KMS-11 (cell line): ENCODE measurements at regions not wholly inside any gene's neighbourhood (a gene's known extent, or its start where the extent isn't known, plus 50 kb on each side); places are given as distances from the start of the nearest gene placed in this dataset.

ENCODE experiments used
- H2AFZ ChIP-seq: fragments of 200-600 bp; sonication (generic); 2 replicates; pipeline ENCODE4 v1.6.1; 2016; ENCODE audit warnings: antibody characterized with exemption, mixed run types, low read depth
- H3K27ac ChIP-seq: fragments of 200-600 bp; sonication (generic); 2 replicates; pipeline ENCODE4 v1.6.1; 2016; ENCODE audit warnings: mild to moderate bottlenecking, mixed run types
- H3K27me3 ChIP-seq: fragments of 200-600 bp; sonication (generic); 2 replicates; pipeline ENCODE4 v1.6.1; 2017; ENCODE audit warnings: mild to moderate bottlenecking, low read depth, mixed run types, moderate library complexity; ENCODE audit not compliant: insufficient read depth
- H3K36me3 ChIP-seq: fragments of 200-600 bp; sonication (generic); 2 replicates; pipeline ENCODE4 v1.6.1; 2017; ENCODE audit warnings: mild to moderate bottlenecking, mixed run types; ENCODE audit not compliant: insufficient read depth
- H3K4me1 ChIP-seq: fragments of 200-600 bp; sonication (generic); 2 replicates; pipeline ENCODE4 v1.6.1; 2016; ENCODE audit warnings: mild to moderate bottlenecking, low read depth, mixed run types; ENCODE audit not compliant: poor library complexity, severe bottlenecking
- H3K4me2 ChIP-seq: fragments of 200-600 bp; sonication (generic); 2 replicates; pipeline ENCODE4 v1.7.0; 2016; ENCODE audit warnings: mild to moderate bottlenecking, mixed run types
- H3K4me3 ChIP-seq: fragments of 200-600 bp; sonication (generic); IDR thresholded peaks from 2 replicates; pipeline ENCODE4 v1.6.1; 2017; ENCODE audit warnings: low read depth, low read length, mixed read lengths; ENCODE audit not compliant: insufficient read depth
- H3K79me2 ChIP-seq: fragments of 200-600 bp; sonication (generic); 2 replicates; pipeline ENCODE4 v1.6.1; 2016; ENCODE audit warnings: low read depth, mixed run types; ENCODE audit not compliant: insufficient read depth
- H3K9ac ChIP-seq: fragments of 200-600 bp; sonication (generic); 2 replicates; pipeline ENCODE4 v1.6.1; 2016; ENCODE audit warnings: mild to moderate bottlenecking, mixed run types
- H4K20me1 ChIP-seq: fragments of 200-600 bp; sonication (generic); 2 replicates; pipeline ENCODE4 v1.6.1; 2016; ENCODE audit warnings: mild to moderate bottlenecking, mixed run types; ENCODE audit not compliant: insufficient read depth
- TF ChIP-seq, protein P1 (sequence below): fragments of 200-600 bp; sonication (generic); conservative IDR thresholded peaks from 2 replicates; pipeline ENCODE4 v1.6.1; 2017; ENCODE audit warnings: low read depth, mild to moderate bottlenecking, antibody characterized with exemption, low read length, moderate library complexity, mixed read lengths

DNA sequence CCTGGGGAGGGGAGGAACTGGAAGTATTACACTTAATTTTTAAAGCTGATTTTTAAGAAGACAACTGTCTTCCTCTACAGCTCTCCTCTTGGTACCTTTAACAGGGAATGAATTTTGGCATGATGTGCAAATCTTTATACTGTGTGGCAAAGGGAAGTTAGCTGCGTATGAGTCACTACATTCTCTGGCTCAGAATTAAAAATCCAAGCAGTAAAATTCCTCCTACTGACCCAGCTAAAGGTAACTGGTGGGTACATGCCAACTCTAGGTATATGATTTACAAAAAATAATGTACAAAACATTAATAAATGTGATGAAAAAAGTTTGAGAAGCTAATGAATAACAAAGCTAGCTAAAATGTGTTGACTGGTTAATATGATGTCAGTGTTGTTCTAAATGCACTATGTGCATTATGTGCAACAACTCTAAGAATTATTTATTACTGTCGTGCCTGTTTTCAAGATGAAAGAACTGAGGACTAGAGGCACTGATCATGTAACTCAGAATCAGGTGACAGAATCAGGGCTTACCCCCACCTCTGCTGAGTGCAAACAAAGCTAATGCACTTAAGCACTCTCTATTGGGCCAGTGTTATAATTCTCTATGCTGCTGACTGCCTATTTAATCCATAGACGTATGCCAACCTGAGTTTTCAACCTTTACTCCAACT lies 194.7 kb upstream of the CADPS start:
- no peak overlapping the region for H2AFZ ChIP-seq
- no peak overlapping the region for H3K4me2 ChIP-seq
- H3K36me3 ChIP-seq, result no peaks in the 10 kb centered on the region
- no peak overlapping the region for H3K9ac ChIP-seq
- H4K20me1 ChIP-seq, result no peaks in the 10 kb centered on the region
- TF ChIP-seq, protein P1, sequence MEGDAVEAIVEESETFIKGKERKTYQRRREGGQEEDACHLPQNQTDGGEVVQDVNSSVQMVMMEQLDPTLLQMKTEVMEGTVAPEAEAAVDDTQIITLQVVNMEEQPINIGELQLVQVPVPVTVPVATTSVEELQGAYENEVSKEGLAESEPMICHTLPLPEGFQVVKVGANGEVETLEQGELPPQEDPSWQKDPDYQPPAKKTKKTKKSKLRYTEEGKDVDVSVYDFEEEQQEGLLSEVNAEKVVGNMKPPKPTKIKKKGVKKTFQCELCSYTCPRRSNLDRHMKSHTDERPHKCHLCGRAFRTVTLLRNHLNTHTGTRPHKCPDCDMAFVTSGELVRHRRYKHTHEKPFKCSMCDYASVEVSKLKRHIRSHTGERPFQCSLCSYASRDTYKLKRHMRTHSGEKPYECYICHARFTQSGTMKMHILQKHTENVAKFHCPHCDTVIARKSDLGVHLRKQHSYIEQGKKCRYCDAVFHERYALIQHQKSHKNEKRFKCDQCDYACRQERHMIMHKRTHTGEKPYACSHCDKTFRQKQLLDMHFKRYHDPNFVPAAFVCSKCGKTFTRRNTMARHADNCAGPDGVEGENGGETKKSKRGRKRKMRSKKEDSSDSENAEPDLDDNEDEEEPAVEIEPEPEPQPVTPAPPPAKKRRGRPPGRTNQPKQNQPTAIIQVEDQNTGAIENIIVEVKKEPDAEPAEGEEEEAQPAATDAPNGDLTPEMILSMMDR, result no peak
- no peak overlapping the region for H3K27ac ChIP-seq
- H3K4me1 ChIP-seq, result no peaks in the 10 kb centered on the region
- H3K4me3 ChIP-seq, result no peak overlapping the region
- H3K79me2 ChIP-seq, result no peaks in the 10 kb centered on the region
- no peaks in the 10 kb centered on the region for H3K27me3 ChIP-seq

GRCh38 chr3:63070476-63070810 lies 195.2 kb upstream of the CADPS start:
- no peaks in the 10 kb centered on the region for H3K27me3 ChIP-seq

DNA sequence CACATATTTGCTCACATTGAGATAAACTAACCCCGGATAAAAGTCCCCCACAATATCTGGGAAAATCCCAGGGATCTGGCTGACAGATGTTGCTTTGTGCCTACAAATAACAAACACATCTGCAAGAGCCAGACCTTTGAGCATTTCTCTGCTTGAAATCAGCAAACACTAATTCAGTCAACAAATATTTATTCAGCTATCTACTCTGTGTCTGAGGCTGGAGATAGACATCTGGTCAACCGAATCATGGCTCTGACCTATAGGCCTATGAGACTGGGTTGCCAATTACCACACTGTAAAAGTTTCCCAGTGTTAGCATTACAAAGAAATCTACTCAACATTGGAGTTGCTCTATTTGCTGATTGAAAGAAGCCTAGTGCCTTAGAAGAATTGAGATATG lies 201.1 kb upstream of the CADPS start:
- no peak overlapping the region for H3K4me3 ChIP-seq

More at GRCh38 chr3:63070476-63070810, 195.2 kb upstream of the CADPS start:
- no peaks in the 10 kb centered on the region for H3K4me1 ChIP-seq
- H3K4me3 ChIP-seq, result no peak overlapping the region
- no peaks in the 10 kb centered on the region for H4K20me1 ChIP-seq
- no peaks in the 10 kb centered on the region for H3K79me2 ChIP-seq
- H3K4me2 ChIP-seq, result no peak overlapping the region
- no peak overlapping the region for H3K9ac ChIP-seq
- TF ChIP-seq, protein P1, result no peak
- H2AFZ ChIP-seq, result no peak overlapping the region
- no peaks in the 10 kb centered on the region for H3K36me3 ChIP-seq
- no peak overlapping the region for H3K27ac ChIP-seq

GRCh38 chr3:63086190-63086589 lies 191.9 kb upstream of the SYNPR start:
- Histone ChIP-seq H4K20me1 (no peaks in the 10 kb centered on the region), H3K36me3 (no peaks in the 10 kb centered on the region), H3K4me3 (no peak overlapping the region), H3K4me1 (no peaks in the 10 kb centered on the region), H3K27me3 (no peaks in the 10 kb centered on the region), H3K27ac (no peak overlapping the region), H3K79me2 (no peaks in the 10 kb centered on the region), H2AFZ (no peak overlapping the region), H3K4me2 (no peak overlapping the region), H3K9ac (no peak overlapping the region)
- TF ChIP-seq, protein P1, result no peak

More for the DNA sequence above, 201.1 kb upstream of the CADPS start:
- Histone ChIP-seq H3K27ac (no peak overlapping the region), H2AFZ (no peak overlapping the region), H3K36me3 (no peaks in the 10 kb centered on the region), H3K4me1 (no peaks in the 10 kb centered on the region), H3K79me2 (no peaks in the 10 kb centered on the region), H3K4me2 (no peak overlapping the region), H3K27me3 (no peaks in the 10 kb centered on the region), H4K20me1 (no peaks in the 10 kb centered on the region), H3K9ac (no peak overlapping the region)
- TF ChIP-seq, protein P1, result no peak
